ENCODE measurements at regions not wholly inside any gene's neighbourhood (a gene's known extent, or its start where the extent isn't known, plus 50 kb on each side); places are given as distances from the start of the nearest gene placed in this dataset.
"Not testable (repeated sequence)": the region's sequence is repeated elsewhere in the genome, so short reads cannot be mapped to it uniquely, and the experiment has no call there.

GRCh38 chr5:174542037-174542436 lies 182.3 kb upstream of the MSX2 start:
- Histone ChIP-seq H3K4me1 (replicated peaks) (no peaks in the 10 kb centered on the region), H3K27me3 (replicated peaks) (no peaks in the 10 kb centered on the region; the same call in none of the 2 replicates), H3K9me3 (replicated peaks) (0 out of 2 replicates have a peak, but pooled peaks cover 2% of the 10 kb centered on the region), H3K27ac (no peak overlapping the region), H3K4me3 (no peak overlapping the region), H3K36me3 (no peaks in the 10 kb centered on the region)
- no peak for DNase-seq (ENCODE audit: low read depth in 1 of 2, low spot score in 2 of 2)

- Histone ChIP-seq H3K9me3 (replicated peaks) (0 out of 2 replicates have a peak, but pooled peaks cover 2% of the 10 kb centered on the region), H3K4me1 (replicated peaks) (no peaks in the 10 kb centered on the region), H3K36me3 (no peaks in the 10 kb centered on the region), H3K27ac (no peak overlapping the region), H3K27me3 (replicated peaks) (no peaks in the 10 kb centered on the region; the same call in none of the 2 replicates), H3K4me3 (no peak overlapping the region)
- DNase-seq (ENCODE audit: low read depth in 1 of 2, low spot score in 2 of 2): no peak
Observed at GRCh38 chr5:174542471-174542870, 181.9 kb upstream of the MSX2 start.

- no peak overlapping the region for H3K4me3 ChIP-seq
- peaks cover 4% of the 10 kb centered on the region for H3K27me3 ChIP-seq (replicated peaks)
- H3K9me3 ChIP-seq (replicated peaks): 0 out of 2 replicates have a peak, but pooled peaks cover 2% of the 10 kb centered on the region
- no peak overlapping the region for H3K27ac ChIP-seq
- DNase-seq (ENCODE audit: low read depth in 1 of 2, low spot score in 2 of 2): no peak
- no peaks in the 10 kb centered on the region for H3K36me3 ChIP-seq
- H3K4me1 ChIP-seq (replicated peaks): no peaks in the 10 kb centered on the region
Observed at GRCh38 chr5:174545926-174546325, 178.5 kb upstream of the MSX2 start.

- Histone ChIP-seq H3K36me3 (no peaks in the 10 kb centered on the region), H3K4me1 (replicated peaks) (no peaks in the 10 kb centered on the region), H3K27me3 (replicated peaks) (peaks cover 7% of the 10 kb centered on the region), H3K27ac (no peak overlapping the region), H3K4me3 (no peak overlapping the region), H3K9me3 (replicated peaks) (0 out of 2 replicates have a peak, but pooled peaks cover 2% of the 10 kb centered on the region)
- DNase-seq (ENCODE audit: low read depth in 1 of 2, low spot score in 2 of 2): no peak
Observed at GRCh38 chr5:174547814-174548213, 176.6 kb upstream of the MSX2 start.

- Histone ChIP-seq H3K4me3 (no peak overlapping the region), H3K27ac (no peak overlapping the region), H3K9me3 (replicated peaks) (0 out of 2 replicates have a peak, but pooled peaks cover 2% of the 10 kb centered on the region), H3K36me3 (no peaks in the 10 kb centered on the region), H3K4me1 (replicated peaks) (no peaks in the 10 kb centered on the region), H3K27me3 (replicated peaks) (peaks cover 7% of the 10 kb centered on the region)
- DNase-seq (ENCODE audit: low read depth in 1 of 2, low spot score in 2 of 2): no peak
Observed at GRCh38 chr5:174549254-174549653, 175.1 kb upstream of the MSX2 start.

- H3K4me3 ChIP-seq: no peak overlapping the region
- H3K27ac ChIP-seq: no peak overlapping the region
- DNase-seq (ENCODE audit: low read depth in 1 of 2, low spot score in 2 of 2): no peak
- H3K36me3 ChIP-seq: no peaks in the 10 kb centered on the region
- H3K9me3 ChIP-seq (replicated peaks): peaks cover 2% of the 10 kb centered on the region; the same call in 1 of the 2 replicates
- peaks cover 7% of the 10 kb centered on the region for H3K27me3 ChIP-seq (replicated peaks)
- H3K4me1 ChIP-seq (replicated peaks): no peaks in the 10 kb centered on the region
Observed at GRCh38 chr5:174550026-174550425, 174.4 kb upstream of the MSX2 start.

- no peak overlapping the region for H3K27ac ChIP-seq
- DNase-seq (ENCODE audit: low read depth in 1 of 2, low spot score in 2 of 2): no peak
- H3K27me3 ChIP-seq (replicated peaks): 0 out of 2 replicates have a peak, but pooled peaks cover 7% of the 10 kb centered on the region
- H3K36me3 ChIP-seq: no peaks in the 10 kb centered on the region
- no peaks in the 10 kb centered on the region for H3K4me1 ChIP-seq (replicated peaks)
- H3K9me3 ChIP-seq (replicated peaks): peaks cover 4% of the 10 kb centered on the region; the same call in 1 of the 2 replicates
- no peak overlapping the region for H3K4me3 ChIP-seq
Observed at GRCh38 chr5:174552428-174552827, 172.0 kb upstream of the MSX2 start.

- Histone ChIP-seq H3K36me3 (no peaks in the 10 kb centered on the region), H3K27ac (no peak overlapping the region), H3K9me3 (replicated peaks) (peaks cover 4% of the 10 kb centered on the region; the same call in 1 of the 2 replicates), H3K4me3 (no peak overlapping the region), H3K4me1 (replicated peaks) (no peaks in the 10 kb centered on the region), H3K27me3 (replicated peaks) (0 out of 2 replicates have a peak, but pooled peaks cover 7% of the 10 kb centered on the region)
- no peak for DNase-seq (ENCODE audit: low read depth in 1 of 2, low spot score in 2 of 2)
Observed at GRCh38 chr5:174553556-174553955, 170.8 kb upstream of the MSX2 start.

- Histone ChIP-seq H3K4me1 (replicated peaks) (no peaks in the 10 kb centered on the region), H3K4me3 (no peak overlapping the region), H3K27me3 (replicated peaks) (0 out of 2 replicates have a peak, but pooled peaks cover 5% of the 10 kb centered on the region), H3K36me3 (no peaks in the 10 kb centered on the region), H3K27ac (no peak overlapping the region), H3K9me3 (replicated peaks) (peaks cover 8% of the 10 kb centered on the region; the same call in 1 of the 2 replicates)
- no peak for DNase-seq (ENCODE audit: low read depth in 1 of 2, low spot score in 2 of 2)
Observed at GRCh38 chr5:174555726-174556125, 168.7 kb upstream of the MSX2 start.

- Histone ChIP-seq H3K27me3 (replicated peaks) (no peaks in the 10 kb centered on the region), H3K4me3 (no peak overlapping the region), H3K9me3 (replicated peaks) (peaks cover 14% of the 10 kb centered on the region; the same call in 1 of the 2 replicates), H3K27ac (no peak overlapping the region), H3K36me3 (no peaks in the 10 kb centered on the region), H3K4me1 (replicated peaks) (no peaks in the 10 kb centered on the region)
- DNase-seq (ENCODE audit: low read depth in 1 of 2, low spot score in 2 of 2): no peak
Observed at GRCh38 chr5:174556756-174557155, 167.6 kb upstream of the MSX2 start.

- no peak overlapping the region for H3K27ac ChIP-seq
- no peaks in the 10 kb centered on the region for H3K27me3 ChIP-seq (replicated peaks)
- H3K9me3 ChIP-seq (replicated peaks): peaks cover 14% of the 10 kb centered on the region; the same call in 1 of the 2 replicates
- H3K4me1 ChIP-seq (replicated peaks): no peaks in the 10 kb centered on the region
- no peaks in the 10 kb centered on the region for H3K36me3 ChIP-seq
- no peak for DNase-seq (ENCODE audit: low read depth in 1 of 2, low spot score in 2 of 2)
- no peak overlapping the region for H3K4me3 ChIP-seq
Observed at GRCh38 chr5:174558190-174558589, 166.2 kb upstream of the MSX2 start.

GRCh38 chr5:174559141-174559540 lies 165.2 kb upstream of the MSX2 start:
- Histone ChIP-seq H3K4me1 (replicated peaks) (no peaks in the 10 kb centered on the region), H3K36me3 (no peaks in the 10 kb centered on the region), H3K4me3 (no peak overlapping the region), H3K27ac (no peak overlapping the region), H3K27me3 (replicated peaks) (no peaks in the 10 kb centered on the region), H3K9me3 (replicated peaks) (peaks cover 14% of the 10 kb centered on the region; the same call in 1 of the 2 replicates)
- DNase-seq (ENCODE audit: low read depth in 1 of 2, low spot score in 2 of 2): no peak

GRCh38 chr5:174559566-174560090 lies 164.8 kb upstream of the MSX2 start:
- H3K27me3 ChIP-seq (replicated peaks): no peaks in the 10 kb centered on the region
- DNase-seq (ENCODE audit: low read depth in 1 of 2, low spot score in 2 of 2): no peak
- H3K9me3 ChIP-seq (replicated peaks): peaks cover 14% of the 10 kb centered on the region; the same call in 1 of the 2 replicates
- no peaks in the 10 kb centered on the region for H3K36me3 ChIP-seq
- H3K27ac ChIP-seq: no peak overlapping the region
- no peak overlapping the region for H3K4me3 ChIP-seq
- no peaks in the 10 kb centered on the region for H3K4me1 ChIP-seq (replicated peaks)

- no peak for DNase-seq (ENCODE audit: low read depth in 1 of 2, low spot score in 2 of 2)
- no peaks in the 10 kb centered on the region for H3K27me3 ChIP-seq (replicated peaks)
- H3K27ac ChIP-seq: no peak overlapping the region
- no peaks in the 10 kb centered on the region for H3K4me1 ChIP-seq (replicated peaks)
- H3K36me3 ChIP-seq: no peaks in the 10 kb centered on the region
- peaks cover 17% of the 10 kb centered on the region for H3K9me3 ChIP-seq (replicated peaks)
- no peak overlapping the region for H3K4me3 ChIP-seq
Observed at GRCh38 chr5:174560861-174561260, 163.5 kb upstream of the MSX2 start.

- H3K9me3 ChIP-seq (replicated peaks): peaks cover 15% of the 10 kb centered on the region
- H3K27ac ChIP-seq; DNase-seq (ENCODE audit: low read depth in 1 of 2, low spot score in 2 of 2); H3K36me3 ChIP-seq; H3K4me1 ChIP-seq (replicated peaks); H3K4me3 ChIP-seq; H3K27me3 ChIP-seq (replicated peaks): not testable (repeated sequence)
Observed at GRCh38 chr5:174563040-174563439, 161.3 kb upstream of the MSX2 start.

All from SJSA1 (cell line).